Astrocyte of the spinal cord (primary cell): ENCODE measurements at regions not wholly inside any gene's neighbourhood (a gene's known extent, or its start where the extent isn't known, plus 50 kb on each side); places are given as distances from the start of the nearest gene placed in this dataset.

Experiments
- DNase-seq: peaks from one replicate; pipeline ENCODE4 v3.0.0; 2011; ENCODE audit warnings: low read depth, low spot score
- H3K4me3 ChIP-seq: 2 replicates; pipeline ENCODE4 v1.5.1; 2011; ENCODE audit warnings: low read depth, mild to moderate bottlenecking, low read length, moderate library complexity
- CTCF ChIP-seq: IDR thresholded peaks from 2 replicates; pipeline ENCODE4 v1.5.1; 2012; ENCODE audit warnings: low read depth, mild to moderate bottlenecking, low read length, inconsistent platforms
- in situ Hi-C: cut with HindIII; loops from 2 replicates; pipeline ENCODE4 v1.10.0; 2017; ENCODE audit warnings: low sequenced_read_pairs

DNA sequence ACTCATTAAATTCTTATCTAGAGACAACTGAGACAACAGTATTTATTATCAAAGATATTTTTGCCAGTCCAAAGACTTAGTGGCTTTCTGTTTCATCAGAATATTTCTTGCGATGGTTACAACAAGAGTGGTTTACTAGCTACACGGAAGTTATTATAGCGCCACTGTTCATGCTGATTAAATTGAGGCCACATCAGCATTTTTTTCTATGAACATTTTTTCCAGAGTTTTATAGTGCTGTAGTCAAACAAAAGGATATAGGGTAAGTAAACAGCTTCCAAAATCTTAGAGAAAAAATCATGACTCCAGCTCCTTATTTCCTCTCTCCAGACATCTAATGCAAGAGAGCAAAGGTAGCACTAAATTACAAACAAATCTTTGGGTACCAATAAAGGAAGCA is 1264.4 kb downstream of the ZPLD1 start:
- H3K4me3 ChIP-seq, result no peak overlapping the region
- no peak for DNase-seq
- TF ChIP-seq CTCF, result no peak
- in situ Hi-C loops, result no loop called here

GRCh38 chr3:103705641-103706040 is 1270.8 kb downstream of the ZPLD1 start:
- in situ Hi-C loops, result no loop called here
- no peak overlapping the region for H3K4me3 ChIP-seq
- TF ChIP-seq CTCF, result no peak
- DNase-seq, result no peak

DNA sequence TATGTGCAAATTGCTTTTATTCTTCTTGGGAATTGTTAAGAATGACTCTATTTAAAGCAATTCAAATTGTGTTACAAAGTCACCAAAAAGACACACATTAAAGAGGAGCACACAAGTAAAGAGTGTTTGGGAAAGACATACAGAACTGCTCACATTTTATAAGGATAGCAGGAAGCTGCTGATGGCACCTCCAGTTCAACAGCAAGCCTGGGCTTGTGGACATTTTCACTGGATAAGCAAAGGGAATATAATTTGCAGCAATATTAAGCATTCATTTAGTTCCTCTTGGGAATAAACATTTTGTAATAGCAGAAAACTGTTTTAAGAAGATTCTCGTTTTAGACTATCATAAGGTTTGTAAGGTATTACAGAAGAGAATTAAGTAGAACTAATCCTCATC is 1271.9 kb downstream of the ZPLD1 start:
- DNase-seq, result no peak
- TF ChIP-seq CTCF, result no peak
- in situ Hi-C loops, result no loop called here
- H3K4me3 ChIP-seq, result no peak overlapping the region

DNA sequence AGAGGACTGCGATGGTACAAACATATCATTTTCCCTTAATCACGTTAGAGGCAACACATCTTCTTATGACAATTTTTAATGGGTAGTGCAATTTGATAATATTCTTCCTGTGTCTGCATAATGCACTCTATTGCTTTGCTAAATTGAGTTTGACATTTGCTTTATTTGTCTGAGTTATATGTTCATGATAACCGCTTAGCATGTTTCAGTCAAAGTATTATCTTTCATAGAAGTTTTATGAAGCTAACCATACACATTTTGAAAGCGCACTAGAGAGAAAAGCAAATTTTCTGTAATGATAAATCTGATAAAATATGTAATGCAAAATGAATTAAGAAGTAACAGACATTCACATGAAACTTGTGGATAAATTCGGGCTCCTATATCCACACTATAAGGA is 1276.9 kb downstream of the ZPLD1 start:
- TF ChIP-seq CTCF, result no peak
- in situ Hi-C loops, result no loop called here
- no peak overlapping the region for H3K4me3 ChIP-seq
- no peak for DNase-seq

DNA sequence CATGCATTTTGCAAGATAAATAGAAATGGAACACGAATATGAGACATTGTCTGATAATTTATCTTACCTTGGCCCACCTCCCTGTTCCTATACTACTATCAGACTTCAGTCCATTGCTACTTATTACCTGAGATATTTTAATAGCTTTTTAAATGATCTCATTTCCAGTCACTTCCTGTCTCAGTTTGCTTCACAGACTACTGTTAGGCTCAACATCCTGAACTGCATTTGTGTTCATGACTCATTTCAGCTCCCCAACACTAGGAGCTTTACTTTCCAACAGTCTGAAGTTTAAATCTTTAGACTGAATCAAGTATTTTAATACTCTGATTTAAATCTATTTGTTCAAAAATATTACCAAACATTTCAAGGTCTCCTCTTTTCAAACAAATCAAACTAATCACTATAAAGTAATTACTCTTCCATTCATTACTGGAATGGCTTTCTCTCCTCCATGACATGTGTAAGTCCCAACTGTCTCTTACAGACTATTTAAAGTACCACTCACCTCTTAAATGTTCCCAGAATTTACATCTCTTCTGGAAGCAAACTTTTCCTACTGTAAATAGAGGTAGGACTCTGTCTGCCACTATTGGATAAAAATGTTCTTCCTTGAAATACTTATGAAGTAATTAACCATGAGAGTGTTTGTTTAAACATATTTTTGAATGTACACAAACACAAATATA is 1277.6 kb downstream of the ZPLD1 start:
- H3K4me3 ChIP-seq, result no peak overlapping the region
- TF ChIP-seq CTCF, result no peak
- in situ Hi-C loops, result no loop called here
- peak; percentile 70 for DNase-seq

DNA sequence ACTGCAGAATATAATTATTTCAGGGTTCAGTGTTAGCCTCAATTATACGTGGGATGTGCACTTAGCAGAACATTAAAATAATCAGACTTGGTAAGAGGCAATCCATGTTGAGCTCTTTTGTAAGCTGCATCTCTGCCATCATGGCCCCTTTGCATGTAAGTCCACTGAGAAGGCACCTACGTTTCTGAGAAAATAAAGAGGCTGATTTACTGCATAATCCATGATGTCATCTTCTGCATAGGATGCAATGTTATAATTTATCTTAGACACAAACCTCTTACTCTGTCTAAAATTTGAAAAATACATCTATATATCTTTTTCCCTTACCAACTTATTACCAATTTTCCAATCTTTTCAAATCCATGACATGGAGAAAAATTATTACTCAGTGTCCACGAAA is 1294.7 kb downstream of the ZPLD1 start:
- in situ Hi-C loops, result no loop called here
- DNase-seq, result no peak
- TF ChIP-seq CTCF, result no peak
- no peak overlapping the region for H3K4me3 ChIP-seq
